ENCODE measurements at regions not wholly inside any gene's neighbourhood (a gene's known extent, or its start where the extent isn't known, plus 50 kb on each side); places are given as distances from the start of the nearest gene placed in this dataset.
A peak's percentile ranks its signal among the peaks of the same experiment; 100 is the strongest.

DNA sequence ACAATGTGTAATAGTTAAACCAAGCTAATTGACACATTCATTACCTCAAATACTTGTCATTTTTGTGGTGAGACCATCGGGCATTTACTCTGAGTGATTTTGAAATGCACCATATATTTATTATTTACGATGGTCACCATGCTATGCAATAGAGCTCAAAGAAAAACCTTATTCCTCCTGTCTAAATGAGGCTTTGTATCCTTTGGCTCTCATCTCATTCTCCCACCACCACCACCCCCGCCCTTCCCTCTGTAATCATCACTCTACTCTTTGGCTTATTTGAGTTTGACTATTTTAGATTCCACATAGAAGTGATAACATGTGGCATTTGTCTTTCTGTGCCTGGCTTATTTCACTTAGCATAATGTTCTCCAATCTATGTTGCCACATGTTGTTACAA lies 124.9 kb downstream of the CYSLTR2 start:
- Histone ChIP-seq H3K27me3 (no peaks in the 10 kb centered on the region), H3K27ac (no peak overlapping the region), H3K4me1 (no peaks in the 10 kb centered on the region), H3K9me3 (peaks cover 0 to 4% (median 0%) of the 10 kb centered on the region in 3 donors), H3K4me3 (no peak overlapping the region), H3K36me3 (no peaks in the 10 kb centered on the region)
- no peak for TF ChIP-seq POLR2A (IDR thresholded peaks at IDR 0.05)
- TF ChIP-seq, protein P1, sequence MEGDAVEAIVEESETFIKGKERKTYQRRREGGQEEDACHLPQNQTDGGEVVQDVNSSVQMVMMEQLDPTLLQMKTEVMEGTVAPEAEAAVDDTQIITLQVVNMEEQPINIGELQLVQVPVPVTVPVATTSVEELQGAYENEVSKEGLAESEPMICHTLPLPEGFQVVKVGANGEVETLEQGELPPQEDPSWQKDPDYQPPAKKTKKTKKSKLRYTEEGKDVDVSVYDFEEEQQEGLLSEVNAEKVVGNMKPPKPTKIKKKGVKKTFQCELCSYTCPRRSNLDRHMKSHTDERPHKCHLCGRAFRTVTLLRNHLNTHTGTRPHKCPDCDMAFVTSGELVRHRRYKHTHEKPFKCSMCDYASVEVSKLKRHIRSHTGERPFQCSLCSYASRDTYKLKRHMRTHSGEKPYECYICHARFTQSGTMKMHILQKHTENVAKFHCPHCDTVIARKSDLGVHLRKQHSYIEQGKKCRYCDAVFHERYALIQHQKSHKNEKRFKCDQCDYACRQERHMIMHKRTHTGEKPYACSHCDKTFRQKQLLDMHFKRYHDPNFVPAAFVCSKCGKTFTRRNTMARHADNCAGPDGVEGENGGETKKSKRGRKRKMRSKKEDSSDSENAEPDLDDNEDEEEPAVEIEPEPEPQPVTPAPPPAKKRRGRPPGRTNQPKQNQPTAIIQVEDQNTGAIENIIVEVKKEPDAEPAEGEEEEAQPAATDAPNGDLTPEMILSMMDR (IDR thresholded peaks at IDR 0.05 in 4 of 5, conservative IDR thresholded peaks at IDR 0.05 in 1 of 5), result no peak
- ATAC-seq (no peak), DNase-seq (no peak)
- intact Hi-C loops (cut with DNase I; ENCODE audit: low total_unique reads), result loop anchor here (10.0 kb wide), 1 partner anchor 194 kb away; no protein-coding TSS in a partner anchor
- in situ Hi-C loops (cut with MboI; ENCODE audit: low sequenced_read_pairs in 4 of 4), result no loop called here

DNA sequence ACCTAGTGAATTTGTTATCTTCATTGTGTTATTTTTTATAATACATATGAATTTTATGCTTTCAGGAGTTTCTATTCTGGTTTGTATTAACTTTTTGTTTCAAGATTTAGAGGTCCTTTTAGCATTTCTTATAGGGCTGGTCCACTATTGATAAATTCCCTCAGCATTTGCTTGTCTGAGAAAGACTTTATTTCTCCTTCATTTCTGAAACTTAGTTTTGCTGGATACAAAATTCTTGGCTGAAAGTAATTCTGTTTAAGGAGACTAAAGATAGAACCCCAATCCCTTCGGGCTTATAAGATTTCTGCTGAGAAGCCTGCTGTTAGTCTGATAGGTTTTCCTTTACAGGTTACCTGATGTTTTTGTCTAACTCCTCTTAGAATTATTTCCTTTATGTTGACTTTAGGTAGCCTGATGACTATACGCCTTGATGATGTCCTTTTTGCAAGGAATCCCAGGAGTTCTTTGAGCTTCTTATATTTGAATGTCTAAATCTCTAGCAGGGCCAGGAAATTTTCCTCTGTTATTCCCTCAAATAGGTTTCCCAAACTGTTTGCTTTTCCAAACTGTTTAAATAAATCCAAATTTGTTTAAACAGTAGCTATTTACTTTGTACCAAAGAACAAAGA lies 127.1 kb downstream of the CYSLTR2 start:
- H3K4me3 ChIP-seq, result no peak overlapping the region

DNA sequence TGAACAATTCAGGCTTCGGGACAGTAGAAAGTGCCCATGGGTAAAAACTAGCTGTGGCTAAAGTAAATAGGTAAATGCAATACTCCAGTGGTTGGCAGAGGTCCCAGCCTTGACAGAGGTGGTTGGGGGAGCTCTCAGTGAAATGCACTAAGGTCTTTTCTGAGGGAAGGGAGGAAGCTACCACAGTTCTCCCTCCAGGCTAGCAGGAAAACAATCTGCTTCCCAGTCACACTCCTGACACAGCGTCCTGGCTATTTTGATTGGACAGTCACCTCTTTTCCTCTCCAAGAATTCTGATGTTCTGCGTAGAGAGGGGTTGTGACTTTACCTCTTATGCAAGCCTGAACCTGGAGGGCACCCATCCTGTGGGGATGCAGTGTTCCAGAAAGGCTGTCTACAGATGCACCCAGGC lies 128.7 kb downstream of the CYSLTR2 start:
- no peak overlapping the region for H3K4me3 ChIP-seq
- in situ Hi-C loops (cut with MboI; ENCODE audit: low sequenced_read_pairs in 4 of 4), result no loop called here
- ATAC-seq (no peak), DNase-seq (no peak)
- H3K36me3 ChIP-seq, result no peaks in the 10 kb centered on the region
- TF ChIP-seq, protein P1 (IDR thresholded peaks at IDR 0.05 in 4 of 5, conservative IDR thresholded peaks at IDR 0.05 in 1 of 5), result no peak
- no peak for TF ChIP-seq POLR2A (IDR thresholded peaks at IDR 0.05)
- H3K27ac ChIP-seq, result no peak overlapping the region
- intact Hi-C loops (cut with DNase I; ENCODE audit: low total_unique reads), result no loop called here
- peaks cover 0 to 4% (median 0%) of the 10 kb centered on the region in 3 donors for H3K9me3 ChIP-seq
- H3K4me1 ChIP-seq, result no peaks in the 10 kb centered on the region
- no peaks in the 10 kb centered on the region for H3K27me3 ChIP-seq

More for the DNA sequence above, 127.1 kb downstream of the CYSLTR2 start:
- peaks cover 0 to 4% (median 0%) of the 10 kb centered on the region in 3 donors for H3K9me3 ChIP-seq
- no peak overlapping the region for H3K27ac ChIP-seq
- ATAC-seq, result no peak
- TF ChIP-seq, protein P1 (IDR thresholded peaks at IDR 0.05 in 4 of 5, conservative IDR thresholded peaks at IDR 0.05 in 1 of 5), result no peak
- TF ChIP-seq POLR2A (IDR thresholded peaks at IDR 0.05), result no peak
- intact Hi-C loops (cut with DNase I; ENCODE audit: low total_unique reads) (no loop called here), in situ Hi-C loops (cut with MboI; ENCODE audit: low sequenced_read_pairs in 4 of 4) (no loop called here)
- no peaks in the 10 kb centered on the region for H3K36me3 ChIP-seq
- H3K27me3 ChIP-seq, result no peaks in the 10 kb centered on the region
- no peaks in the 10 kb centered on the region for H3K4me1 ChIP-seq
- DNase-seq, result no peak

DNA sequence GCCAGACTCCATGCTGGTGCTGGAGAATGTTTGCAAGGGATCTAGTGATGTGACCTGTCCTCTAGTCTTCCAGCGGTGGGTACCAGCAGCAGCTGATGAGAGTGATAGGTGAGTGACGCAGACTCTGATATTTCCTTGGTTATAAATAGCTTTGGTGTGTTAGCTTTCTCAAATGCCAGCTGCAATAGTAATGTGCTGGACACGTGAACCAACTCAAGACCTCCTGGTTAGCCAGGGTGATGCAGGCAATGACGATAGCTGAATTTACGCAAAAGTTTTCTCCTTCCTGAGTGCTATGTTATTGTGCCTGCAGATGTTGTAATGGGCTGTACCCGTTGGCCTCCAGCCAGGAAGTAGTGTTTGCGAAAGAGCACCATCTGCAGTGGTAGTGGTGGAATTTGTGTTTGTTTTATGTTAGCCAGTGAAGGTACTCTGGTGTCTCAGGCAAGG lies 129.5 kb downstream of the CYSLTR2 start:
- H3K27ac ChIP-seq, result no peak overlapping the region

More for the DNA sequence above, 129.5 kb downstream of the CYSLTR2 start:
- no peaks in the 10 kb centered on the region for H3K27me3 ChIP-seq
- H3K4me1 ChIP-seq, result no peaks in the 10 kb centered on the region
- peak; percentile 30 to 71 for DNase-seq
- H3K9me3 ChIP-seq, result peaks cover 0 to 4% (median 0%) of the 10 kb centered on the region in 3 donors
- TF ChIP-seq, protein P1 (IDR thresholded peaks at IDR 0.05 in 4 of 5, conservative IDR thresholded peaks at IDR 0.05 in 1 of 5), result no peak
- no peak for TF ChIP-seq POLR2A (IDR thresholded peaks at IDR 0.05)
- no peak overlapping the region for H3K4me3 ChIP-seq
- peak; percentile 42 to 78 for ATAC-seq
- intact Hi-C loops (cut with DNase I; ENCODE audit: low total_unique reads), result no loop called here
- no peaks in the 10 kb centered on the region for H3K36me3 ChIP-seq
- in situ Hi-C loops (cut with MboI; ENCODE audit: low sequenced_read_pairs in 4 of 4), result no loop called here
